GM12874 (cell line): ENCODE measurements at regions not wholly inside any gene's neighbourhood (a gene's known extent, or its start where the extent isn't known, plus 50 kb on each side); places are given as distances from the start of the nearest gene placed in this dataset.

Experiments used
- TF ChIP-seq, protein P1 (sequence below): IDR thresholded peaks from 2 replicates; pipeline ENCODE4 v1.5.1; 2011; ENCODE audit warnings: low read depth, mild to moderate bottlenecking, control low read depth, low read length, moderate library complexity; ENCODE audit not compliant: insufficient read depth

DNA sequence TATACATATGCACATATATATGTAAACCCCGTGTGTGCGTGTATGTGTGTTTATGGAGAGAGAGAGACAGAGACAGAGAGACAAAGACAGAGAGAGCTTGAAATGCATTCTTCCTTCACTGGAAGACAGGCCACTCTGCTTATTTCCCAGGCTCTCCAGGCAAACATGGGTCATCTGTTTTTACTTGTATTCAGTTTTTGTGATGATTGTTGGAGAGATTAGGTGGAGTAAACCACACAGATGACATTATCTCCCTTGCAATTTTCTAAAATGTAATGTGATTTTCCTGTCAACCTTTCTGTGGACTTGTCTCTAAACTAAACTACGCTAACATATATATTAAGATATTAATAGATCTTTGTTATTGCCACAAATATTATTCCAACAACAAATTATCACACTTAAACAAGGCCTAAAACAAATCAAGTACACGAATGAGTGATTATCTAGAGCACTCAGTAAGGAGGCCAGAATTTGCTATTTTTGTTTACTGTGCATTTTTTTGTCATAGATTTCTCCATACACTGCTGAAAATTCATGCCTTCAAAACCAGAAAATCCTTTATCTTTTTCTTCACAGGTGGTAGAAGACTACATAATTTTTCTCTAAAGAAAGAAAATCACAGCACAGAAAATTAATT lies 251.8 kb upstream of the SLIT2 start:
- TF ChIP-seq, protein P1, sequence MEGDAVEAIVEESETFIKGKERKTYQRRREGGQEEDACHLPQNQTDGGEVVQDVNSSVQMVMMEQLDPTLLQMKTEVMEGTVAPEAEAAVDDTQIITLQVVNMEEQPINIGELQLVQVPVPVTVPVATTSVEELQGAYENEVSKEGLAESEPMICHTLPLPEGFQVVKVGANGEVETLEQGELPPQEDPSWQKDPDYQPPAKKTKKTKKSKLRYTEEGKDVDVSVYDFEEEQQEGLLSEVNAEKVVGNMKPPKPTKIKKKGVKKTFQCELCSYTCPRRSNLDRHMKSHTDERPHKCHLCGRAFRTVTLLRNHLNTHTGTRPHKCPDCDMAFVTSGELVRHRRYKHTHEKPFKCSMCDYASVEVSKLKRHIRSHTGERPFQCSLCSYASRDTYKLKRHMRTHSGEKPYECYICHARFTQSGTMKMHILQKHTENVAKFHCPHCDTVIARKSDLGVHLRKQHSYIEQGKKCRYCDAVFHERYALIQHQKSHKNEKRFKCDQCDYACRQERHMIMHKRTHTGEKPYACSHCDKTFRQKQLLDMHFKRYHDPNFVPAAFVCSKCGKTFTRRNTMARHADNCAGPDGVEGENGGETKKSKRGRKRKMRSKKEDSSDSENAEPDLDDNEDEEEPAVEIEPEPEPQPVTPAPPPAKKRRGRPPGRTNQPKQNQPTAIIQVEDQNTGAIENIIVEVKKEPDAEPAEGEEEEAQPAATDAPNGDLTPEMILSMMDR: no peak

DNA sequence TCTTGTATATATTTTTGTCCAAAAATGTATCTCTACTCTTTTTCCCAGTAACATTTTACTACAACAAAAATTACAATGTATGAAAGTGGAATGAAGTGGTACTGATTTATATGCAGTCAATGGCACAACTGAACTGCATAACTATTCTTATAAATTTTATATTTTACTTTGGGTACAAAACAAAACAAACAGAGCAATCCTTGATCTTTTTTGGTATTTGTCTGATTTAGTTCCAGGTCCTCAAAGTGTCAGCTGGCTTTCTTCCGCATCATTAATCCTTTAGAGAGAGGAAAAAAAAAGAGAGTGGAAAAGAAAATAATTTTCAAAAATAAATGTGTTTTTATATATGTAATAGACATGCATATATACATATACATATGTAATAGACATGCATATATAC lies 252.4 kb upstream of the SLIT2 start:
- TF ChIP-seq, protein P1: no peak

DNA sequence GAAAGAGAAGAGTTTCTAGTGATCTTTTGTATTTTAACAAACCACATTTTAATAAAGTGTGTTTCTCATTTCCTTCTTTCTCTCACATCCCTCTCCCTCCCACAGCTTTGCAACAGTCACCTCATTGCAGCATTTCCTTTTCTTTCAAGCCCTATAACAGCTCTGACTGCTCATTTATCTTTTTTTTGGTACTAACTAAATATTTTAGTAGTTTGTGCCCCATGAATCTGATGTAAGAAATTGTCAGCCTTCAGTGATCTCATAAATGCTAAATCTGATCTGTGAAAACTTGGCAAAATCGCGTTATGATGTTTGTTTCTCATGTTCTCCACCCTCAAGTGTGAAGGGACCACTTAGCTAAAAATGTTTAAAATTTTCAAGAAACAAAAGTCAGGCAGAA lies 258.5 kb upstream of the SLIT2 start:
- TF ChIP-seq, protein P1: no peak

DNA sequence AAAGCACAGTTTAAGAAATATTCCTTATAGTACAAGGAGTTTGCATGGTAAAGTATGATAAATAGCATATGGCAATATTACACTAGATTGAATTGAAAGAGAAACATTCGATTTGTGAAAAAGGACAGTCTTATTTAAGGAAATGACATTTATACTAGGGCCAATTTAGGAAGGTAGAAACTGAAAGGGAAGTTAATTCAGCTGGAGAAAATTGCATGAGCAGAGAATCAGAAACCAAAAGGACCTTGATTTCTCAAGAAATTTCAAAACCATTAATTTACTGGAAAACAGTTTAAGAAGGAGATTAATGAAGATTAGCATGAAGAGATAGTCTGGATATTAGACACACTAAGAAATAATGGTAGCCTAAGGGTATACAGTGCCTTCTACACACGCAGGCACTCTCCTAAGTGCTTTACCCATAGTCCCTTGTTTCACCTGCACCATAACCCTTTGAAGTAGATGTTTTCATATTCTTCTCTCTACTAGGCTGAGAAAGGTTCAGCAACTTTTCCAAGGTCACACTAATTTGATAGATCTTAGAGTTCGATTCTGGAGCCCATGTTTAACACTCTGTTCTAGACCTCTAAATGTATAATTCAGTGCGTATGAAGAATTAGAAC lies 259.1 kb upstream of the SLIT2 start:
- TF ChIP-seq, protein P1: no peak

DNA sequence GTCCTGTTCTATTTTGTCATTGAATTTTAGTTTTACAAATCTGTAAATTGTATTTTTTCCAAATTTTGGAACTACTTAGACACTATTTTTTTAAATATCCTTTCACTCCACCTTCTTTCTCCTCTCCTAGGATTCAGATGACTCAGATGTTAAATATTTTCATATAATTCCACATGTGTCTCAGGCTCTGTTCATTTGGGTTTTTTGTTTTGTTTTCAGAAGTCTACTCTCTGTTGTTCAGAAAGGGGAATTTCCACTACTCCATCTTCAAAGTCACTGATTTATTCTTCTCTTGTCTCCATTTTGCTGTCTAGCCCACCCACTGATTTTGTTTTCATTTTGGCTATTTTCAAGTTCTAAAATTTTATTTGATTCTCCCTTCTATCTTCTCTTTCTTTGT lies 264.0 kb upstream of the SLIT2 start:
- TF ChIP-seq, protein P1: no peak

DNA sequence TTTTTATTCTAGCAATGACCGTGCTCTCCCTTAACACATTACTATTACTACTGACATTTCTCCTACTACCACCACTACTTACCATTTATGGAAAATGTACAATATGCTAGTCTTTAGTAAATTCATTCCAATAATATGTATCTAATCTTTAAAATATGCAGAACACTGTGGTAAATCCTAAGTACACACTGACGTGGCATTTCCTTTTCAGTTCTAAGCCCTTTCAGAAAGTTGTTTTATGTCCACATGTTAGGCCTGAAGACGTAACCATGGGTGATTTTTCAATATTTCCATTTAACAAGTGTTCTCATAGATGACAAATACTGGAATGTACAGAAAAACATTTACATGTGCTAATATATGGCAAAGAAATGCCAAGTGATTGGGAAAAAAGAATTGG lies 268.6 kb upstream of the SLIT2 start:
- TF ChIP-seq, protein P1: no peak

DNA sequence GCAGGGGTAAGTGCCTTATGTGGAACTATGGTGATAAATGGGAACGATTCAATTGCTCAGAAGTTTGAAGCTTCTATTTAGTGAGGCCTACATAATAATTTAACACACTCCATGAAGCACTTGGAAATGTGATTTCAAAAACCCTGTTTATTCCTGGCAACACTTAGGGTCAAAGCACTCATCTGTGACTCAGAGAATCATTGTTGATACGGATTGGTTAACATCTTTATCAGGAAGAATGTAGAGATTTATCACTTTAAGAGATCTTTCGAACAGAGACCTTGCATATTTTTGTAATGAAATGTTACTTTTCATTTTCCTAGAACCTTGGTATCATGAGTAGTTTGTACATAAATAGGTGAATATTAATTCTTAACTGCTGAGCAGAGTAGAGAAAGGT lies 269.1 kb upstream of the SLIT2 start:
- TF ChIP-seq, protein P1: no peak

DNA sequence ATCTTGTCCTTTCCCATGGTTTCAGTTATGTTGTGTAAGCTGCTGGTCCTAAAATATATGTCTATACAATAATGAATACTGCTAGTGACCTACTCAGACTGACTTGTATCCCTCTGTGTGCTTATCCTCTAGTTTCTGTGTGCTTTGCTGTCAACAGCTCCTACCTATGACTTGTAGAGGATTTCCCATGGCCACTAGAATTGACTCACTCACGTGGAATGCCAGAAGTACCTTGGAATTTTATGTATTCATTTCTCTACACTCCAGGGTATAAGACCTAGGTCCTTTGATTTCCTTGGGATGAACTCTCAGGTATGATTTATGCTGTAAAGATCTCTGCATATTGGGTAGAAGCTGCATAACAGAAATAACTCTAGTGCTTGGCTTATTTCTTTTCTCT lies 279.9 kb upstream of the SLIT2 start:
- TF ChIP-seq, protein P1: no peak
